CD8-positive, alpha-beta memory T cell (primary cell): ENCODE measurements at regions not wholly inside any gene's neighbourhood (a gene's known extent, or its start where the extent isn't known, plus 50 kb on each side); places are given as distances from the start of the nearest gene placed in this dataset.

Experiments used
- CTCF ChIA-PET: fragments of 350-600 bp; sonication (Branson Sonifier 250); formaldehyde crosslinking; loops from one replicate; lab custom pipeline; 2021; ENCODE audit warnings: antibody characterized with exemption; lab: Charles Lee
- POLR2A ChIA-PET: fragments of 350-600 bp; sonication (Branson Sonifier 250); formaldehyde crosslinking; loops from one replicate; lab custom pipeline; 2021; ENCODE audit warnings: antibody characterized with exemption; lab: Charles Lee
- DNase-seq, 5 donors: peaks; one replicate each; pipeline versions ENCODE4 v3.0.0 to v3.0.0-alpha.2; 2020 to 2022; ENCODE audit warnings: mixed read lengths in 1 of 5
- H3K27ac ChIP-seq: one replicate; pipeline ENCODE4 v1.7.0; 2013; ENCODE audit warnings: low read depth, mild to moderate bottlenecking, low read length, moderate library complexity
- H3K27me3 ChIP-seq: 2 replicates; pipeline ENCODE4 v1.7.0; 2013; ENCODE audit warnings: low read length, mild to moderate bottlenecking; ENCODE audit not compliant: insufficient read depth, poor library complexity, severe bottlenecking
- H3K36me3 ChIP-seq: 2 replicates; pipeline ENCODE4 v1.7.0; 2013; ENCODE audit warnings: mild to moderate bottlenecking, low read length, moderate library complexity; ENCODE audit not compliant: insufficient read depth
- H3K4me1 ChIP-seq: 2 replicates; pipeline ENCODE4 v1.7.0; 2013; ENCODE audit warnings: mild to moderate bottlenecking, low read length, moderate library complexity; ENCODE audit not compliant: insufficient read depth
- H3K4me3 ChIP-seq: 2 replicates; pipeline ENCODE4 v1.7.0; 2013; ENCODE audit warnings: mild to moderate bottlenecking, low read length
- H3K9me3 ChIP-seq: 2 replicates; pipeline ENCODE4 v1.7.0; 2013; ENCODE audit warnings: mild to moderate bottlenecking, low read length
- H3K27ac Mint-ChIP-seq, 8 donors: one replicate each; pipeline ENCODE4 v1.8.0; 2020 to 2021; ENCODE audit warnings: mixed read lengths in 8 of 8, mild to moderate bottlenecking in 6 of 8, inconsistent platforms in 3 of 8, moderate library complexity in 3 of 8
- H3K27me3 Mint-ChIP-seq, 2 donors: one replicate each; pipeline ENCODE4 v1.8.0; 2020 to 2021; ENCODE audit warnings: mixed read lengths in 2 of 2, mild to moderate bottlenecking in 1 of 2, moderate library complexity in 1 of 2
- H3K36me3 Mint-ChIP-seq, 3 donors: one replicate each; pipeline ENCODE4 v1.8.0; 2020 to 2021; ENCODE audit warnings: mixed read lengths in 3 of 3, inconsistent platforms in 1 of 3, mild to moderate bottlenecking in 1 of 3
- H3K4me1 Mint-ChIP-seq, 3 donors: one replicate each; pipeline ENCODE4 v1.8.0; 2020 to 2021; ENCODE audit warnings: mixed read lengths in 3 of 3, inconsistent platforms in 1 of 3, mild to moderate bottlenecking in 1 of 3
- H3K4me3 Mint-ChIP-seq, 7 donors: one replicate each; pipeline ENCODE4 v1.8.0; 2020 to 2021; ENCODE audit warnings: mixed read lengths in 7 of 7, mild to moderate bottlenecking in 6 of 7, moderate library complexity in 4 of 7, inconsistent platforms in 2 of 7
- H3K9me3 Mint-ChIP-seq, 5 donors: one replicate each; pipeline ENCODE4 v1.8.0; 2020 to 2022; ENCODE audit warnings: mixed read lengths in 5 of 5, mild to moderate bottlenecking in 3 of 5, moderate library complexity in 2 of 5, inconsistent platforms in 1 of 5

- no peaks in the 10 kb centered on the region for H3K4me1 Mint-ChIP-seq
- Histone ChIP-seq H3K4me1 (no peaks in the 10 kb centered on the region), H3K27me3 (no peaks in the 10 kb centered on the region), H3K27ac (no peak overlapping the region), H3K36me3 (no peaks in the 10 kb centered on the region), H3K9me3 (no peaks in the 10 kb centered on the region), H3K4me3 (no peak overlapping the region)
- CTCF ChIA-PET = no interaction called here
- no peak overlapping the region for H3K4me3 Mint-ChIP-seq
- H3K27me3 Mint-ChIP-seq = peaks cover 0 to 2% of the 10 kb centered on the region in 2 donors
- POLR2A ChIA-PET = no interaction called here
- peaks cover 8 to 17% (median 9%) of the 10 kb centered on the region in 5 donors for H3K9me3 Mint-ChIP-seq
- no peak for DNase-seq
- H3K36me3 Mint-ChIP-seq = no peaks in the 10 kb centered on the region
- no peak overlapping the region for H3K27ac Mint-ChIP-seq
These were observed 768.5 kb downstream of the NR2F2 start for GRCh38 chr15:97099040-97099439.

- CTCF ChIA-PET = no interaction called here
- Mint-ChIP-seq H3K4me3 (no peak overlapping the region), H3K36me3 (no peaks in the 10 kb centered on the region), H3K9me3 (peaks cover 7 to 18% (median 13%) of the 10 kb centered on the region in 5 donors), H3K27me3 (peaks cover 0 to 2% of the 10 kb centered on the region in 2 donors), H3K27ac (no peak overlapping the region), H3K4me1 (no peaks in the 10 kb centered on the region)
- Histone ChIP-seq H3K36me3 (no peaks in the 10 kb centered on the region), H3K4me1 (no peaks in the 10 kb centered on the region), H3K9me3 (no peaks in the 10 kb centered on the region), H3K27me3 (no peaks in the 10 kb centered on the region), H3K4me3 (no peak overlapping the region), H3K27ac (no peak overlapping the region)
- POLR2A ChIA-PET = no interaction called here
- DNase-seq = no peak
These were observed 771.1 kb downstream of the NR2F2 start for GRCh38 chr15:97101572-97101971.

- H3K27ac ChIP-seq = no peak overlapping the region
- peaks cover 3 to 20% (median 12%) of the 10 kb centered on the region in 5 donors for H3K9me3 Mint-ChIP-seq
- no peak overlapping the region for H3K4me3 ChIP-seq
- no peaks in the 10 kb centered on the region for H3K4me1 Mint-ChIP-seq
- ChIA-PET CTCF (no interaction called here), POLR2A (no interaction called here)
- H3K4me1 ChIP-seq = no peaks in the 10 kb centered on the region
- no peak overlapping the region for H3K27ac Mint-ChIP-seq
- no peak overlapping the region for H3K4me3 Mint-ChIP-seq
- H3K27me3 ChIP-seq = no peaks in the 10 kb centered on the region
- DNase-seq = no peak
- no peaks in the 10 kb centered on the region for H3K27me3 Mint-ChIP-seq
- no peaks in the 10 kb centered on the region for H3K36me3 ChIP-seq
- H3K9me3 ChIP-seq = no peaks in the 10 kb centered on the region
- H3K36me3 Mint-ChIP-seq = peaks cover 0 to 1% (median 0%) of the 10 kb centered on the region in 3 donors
These were observed 784.6 kb downstream of the NR2F2 start for GRCh38 chr15:97114900-97115760.

- Mint-ChIP-seq H3K4me3 (no peak overlapping the region), H3K27me3 (no peaks in the 10 kb centered on the region), H3K36me3 (peaks cover 0 to 1% (median 0%) of the 10 kb centered on the region in 3 donors), H3K27ac (no peak overlapping the region), H3K9me3 (peaks cover 7 to 25% (median 13%) of the 10 kb centered on the region in 5 donors), H3K4me1 (no peaks in the 10 kb centered on the region)
- Histone ChIP-seq H3K9me3 (no peaks in the 10 kb centered on the region), H3K27ac (no peak overlapping the region), H3K27me3 (no peaks in the 10 kb centered on the region), H3K36me3 (no peaks in the 10 kb centered on the region), H3K4me1 (no peaks in the 10 kb centered on the region), H3K4me3 (no peak overlapping the region)
- CTCF ChIA-PET = no interaction called here
- DNase-seq = no peak
- POLR2A ChIA-PET = no interaction called here
These were observed 785.2 kb downstream of the NR2F2 start for GRCh38 chr15:97115761-97116070.

- POLR2A ChIA-PET = no interaction called here
- H3K4me1 Mint-ChIP-seq = no peaks in the 10 kb centered on the region
These were observed 794.3 kb downstream of the NR2F2 start for GRCh38 chr15:97124790-97125189.

GRCh38 chr15:97126553-97127233 is 796.2 kb downstream of the NR2F2 start:
- Mint-ChIP-seq H3K4me1 (no peaks in the 10 kb centered on the region), H3K36me3 (no peaks in the 10 kb centered on the region), H3K27ac (no peak overlapping the region), H3K9me3 (peaks cover 1 to 20% (median 6%) of the 10 kb centered on the region in 5 donors), H3K4me3 (no peak overlapping the region), H3K27me3 (no peaks in the 10 kb centered on the region)
- H3K27me3 ChIP-seq = no peaks in the 10 kb centered on the region
- no peaks in the 10 kb centered on the region for H3K36me3 ChIP-seq
- no peaks in the 10 kb centered on the region for H3K9me3 ChIP-seq
- ChIA-PET POLR2A (no interaction called here), CTCF (no interaction called here)
- DNase-seq = no peak
- no peaks in the 10 kb centered on the region for H3K4me1 ChIP-seq
- H3K4me3 ChIP-seq = no peak overlapping the region
- H3K27ac ChIP-seq = no peak overlapping the region

More at GRCh38 chr15:97124790-97125189, 794.3 kb downstream of the NR2F2 start:
- H3K27me3 ChIP-seq = no peaks in the 10 kb centered on the region
- H3K4me1 ChIP-seq = no peaks in the 10 kb centered on the region
- H3K4me3 ChIP-seq = no peak overlapping the region
- no peak overlapping the region for H3K27ac ChIP-seq
- H3K4me3 Mint-ChIP-seq = no peak overlapping the region
- H3K9me3 ChIP-seq = no peaks in the 10 kb centered on the region
- H3K27ac Mint-ChIP-seq = no peak overlapping the region
- H3K27me3 Mint-ChIP-seq = no peaks in the 10 kb centered on the region
- CTCF ChIA-PET = no interaction called here
- no peaks in the 10 kb centered on the region for H3K36me3 Mint-ChIP-seq
- H3K36me3 ChIP-seq = no peaks in the 10 kb centered on the region
- no peak for DNase-seq
- peaks cover 3 to 28% (median 7%) of the 10 kb centered on the region in 5 donors for H3K9me3 Mint-ChIP-seq

- no peaks in the 10 kb centered on the region for H3K36me3 Mint-ChIP-seq
- DNase-seq = no peak
- Histone ChIP-seq H3K4me1 (no peaks in the 10 kb centered on the region), H3K36me3 (no peaks in the 10 kb centered on the region), H3K27ac (no peak overlapping the region), H3K9me3 (no peaks in the 10 kb centered on the region), H3K4me3 (no peak overlapping the region), H3K27me3 (no peaks in the 10 kb centered on the region)
- peaks cover 3 to 17% (median 10%) of the 10 kb centered on the region in 5 donors for H3K9me3 Mint-ChIP-seq
- no peaks in the 10 kb centered on the region for H3K27me3 Mint-ChIP-seq
- CTCF ChIA-PET = no interaction called here
- no peak overlapping the region for H3K27ac Mint-ChIP-seq
- H3K4me1 Mint-ChIP-seq = no peaks in the 10 kb centered on the region
- POLR2A ChIA-PET = no interaction called here
- H3K4me3 Mint-ChIP-seq = no peak overlapping the region
These were observed 799.2 kb downstream of the NR2F2 start for GRCh38 chr15:97129674-97130073.

- no peak overlapping the region for H3K27ac Mint-ChIP-seq
- Histone ChIP-seq H3K4me1 (no peaks in the 10 kb centered on the region), H3K9me3 (no peaks in the 10 kb centered on the region), H3K27ac (no peak overlapping the region), H3K36me3 (no peaks in the 10 kb centered on the region), H3K4me3 (no peak overlapping the region), H3K27me3 (no peaks in the 10 kb centered on the region)
- H3K9me3 Mint-ChIP-seq = peaks cover 0 to 15% (median 6%) of the 10 kb centered on the region in 5 donors
- POLR2A ChIA-PET = no interaction called here
- H3K27me3 Mint-ChIP-seq = peaks cover 0 to 1% of the 10 kb centered on the region in 2 donors
- DNase-seq = no peak
- H3K36me3 Mint-ChIP-seq = no peaks in the 10 kb centered on the region
- no peak overlapping the region for H3K4me3 Mint-ChIP-seq
- CTCF ChIA-PET = no interaction called here
- H3K4me1 Mint-ChIP-seq = no peaks in the 10 kb centered on the region
These were observed 809.7 kb downstream of the NR2F2 start for GRCh38 chr15:97140216-97140615.
